Uterus (tissue), 2 donors: ENCODE measurements at regions not wholly inside any gene's neighbourhood (a gene's known extent, or its start where the extent isn't known, plus 50 kb on each side); places are given as distances from the start of the nearest gene placed in this dataset.

Experiments used
- POLR2A ChIP-seq, 2 donors: fragments of 450-650 bp; IDR thresholded peaks; one replicate each; pipeline ENCODE4 v1.6.1; 2016; ENCODE audit warnings: antibody characterized with exemption in 2 of 2, mild to moderate bottlenecking in 1 of 2, moderate library complexity in 1 of 2
- TF ChIP-seq, protein P1 (sequence below), 4 experiments: fragments of 200-600 bp in 2 of 4; fragments of 450-650 bp in 2 of 4; sonication (generic) in 2 of 4; IDR thresholded peaks; one replicate each; pipeline ENCODE4 v1.5.1; 2016 to 2019; ENCODE audit warnings: antibody characterized with exemption in 4 of 4, mild to moderate bottlenecking in 2 of 4, moderate library complexity in 1 of 4

DNA sequence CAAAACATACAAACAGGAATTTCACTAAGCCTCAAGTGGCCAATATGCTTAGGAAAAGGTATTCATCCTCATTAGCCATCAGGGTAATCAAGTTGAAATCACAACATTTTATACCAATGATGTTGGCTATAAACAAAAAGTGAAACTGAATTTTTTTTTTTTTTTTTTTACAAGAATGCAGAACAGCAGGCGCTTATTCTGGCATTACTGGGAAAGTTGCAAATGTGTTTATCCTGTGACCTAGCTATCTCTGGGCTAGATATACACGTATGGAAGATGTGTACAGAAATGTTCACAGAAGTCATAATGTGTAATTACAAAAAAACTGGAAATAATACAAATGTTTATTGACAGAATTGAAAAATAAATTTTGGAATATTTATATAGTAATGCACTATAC, 1430.4 kb upstream of the TENM3 start:
- TF ChIP-seq, protein P1, sequence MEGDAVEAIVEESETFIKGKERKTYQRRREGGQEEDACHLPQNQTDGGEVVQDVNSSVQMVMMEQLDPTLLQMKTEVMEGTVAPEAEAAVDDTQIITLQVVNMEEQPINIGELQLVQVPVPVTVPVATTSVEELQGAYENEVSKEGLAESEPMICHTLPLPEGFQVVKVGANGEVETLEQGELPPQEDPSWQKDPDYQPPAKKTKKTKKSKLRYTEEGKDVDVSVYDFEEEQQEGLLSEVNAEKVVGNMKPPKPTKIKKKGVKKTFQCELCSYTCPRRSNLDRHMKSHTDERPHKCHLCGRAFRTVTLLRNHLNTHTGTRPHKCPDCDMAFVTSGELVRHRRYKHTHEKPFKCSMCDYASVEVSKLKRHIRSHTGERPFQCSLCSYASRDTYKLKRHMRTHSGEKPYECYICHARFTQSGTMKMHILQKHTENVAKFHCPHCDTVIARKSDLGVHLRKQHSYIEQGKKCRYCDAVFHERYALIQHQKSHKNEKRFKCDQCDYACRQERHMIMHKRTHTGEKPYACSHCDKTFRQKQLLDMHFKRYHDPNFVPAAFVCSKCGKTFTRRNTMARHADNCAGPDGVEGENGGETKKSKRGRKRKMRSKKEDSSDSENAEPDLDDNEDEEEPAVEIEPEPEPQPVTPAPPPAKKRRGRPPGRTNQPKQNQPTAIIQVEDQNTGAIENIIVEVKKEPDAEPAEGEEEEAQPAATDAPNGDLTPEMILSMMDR (IDR thresholded peaks at IDR 0.05): no peak
- no peak for TF ChIP-seq POLR2A (IDR thresholded peaks at IDR 0.05)
